ENCODE measurements at regions not wholly inside any gene's neighbourhood (a gene's known extent, or its start where the extent isn't known, plus 50 kb on each side); places are given as distances from the start of the nearest gene placed in this dataset.

DNA sequence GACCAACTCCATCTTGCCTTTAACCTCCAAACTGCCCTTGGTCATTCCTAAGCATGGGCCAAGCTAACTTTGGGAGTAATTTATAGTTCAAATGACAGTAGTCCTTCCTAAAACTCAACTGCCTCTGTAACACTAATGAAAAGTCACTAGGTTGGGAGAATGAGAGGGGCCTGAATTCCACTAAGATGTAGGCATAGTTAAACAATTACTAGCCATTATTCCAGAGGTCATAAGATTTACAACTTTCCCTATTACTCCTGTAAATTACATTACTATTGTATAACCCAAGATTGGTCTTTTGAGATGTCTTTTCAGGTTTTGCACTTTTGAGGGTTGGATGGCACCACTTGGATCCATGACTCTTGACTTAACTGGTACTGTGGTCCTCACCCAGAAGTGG is 94.6 kb downstream of the SPP2 start:
- TF ChIP-seq ZNF274 (IDR thresholded peaks at IDR 0.05; ENCODE audit: low read depth, low read length): no peak
- TF ChIP-seq YY1 (IDR thresholded peaks at IDR 0.05; ENCODE audit: insufficient read depth, insufficient read length): no peak

Data from NT2/D1 (cell line).